Lower leg skin (tissue), 3 donors: ENCODE measurements at regions not wholly inside any gene's neighbourhood (a gene's known extent, or its start where the extent isn't known, plus 50 kb on each side); places are given as distances from the start of the nearest gene placed in this dataset.

Experiments
- CTCF ChIP-seq, 3 donors: fragments of 450-650 bp; IDR thresholded peaks; one replicate each; pipeline ENCODE4 v1.5.1; 2016; ENCODE audit warnings: antibody characterized with exemption in 3 of 3, mild to moderate bottlenecking in 3 of 3, moderate library complexity in 2 of 3
- POLR2A ChIP-seq, 2 donors: fragments of 450-650 bp; IDR thresholded peaks; one replicate each; pipeline ENCODE4 v1.6.1; 2016 to 2017; ENCODE audit warnings: antibody characterized with exemption in 2 of 2, mild to moderate bottlenecking in 1 of 2, moderate library complexity in 1 of 2

GRCh38 chr2:217208867-217209266 is 349.0 kb upstream of the TNP1 start:
- TF ChIP-seq CTCF (IDR thresholded peaks at IDR 0.05) (no peak), POLR2A (IDR thresholded peaks at IDR 0.05) (no peak)
